ENCODE measurements at regions not wholly inside any gene's neighbourhood (a gene's known extent, or its start where the extent isn't known, plus 50 kb on each side); places are given as distances from the start of the nearest gene placed in this dataset.

DNA sequence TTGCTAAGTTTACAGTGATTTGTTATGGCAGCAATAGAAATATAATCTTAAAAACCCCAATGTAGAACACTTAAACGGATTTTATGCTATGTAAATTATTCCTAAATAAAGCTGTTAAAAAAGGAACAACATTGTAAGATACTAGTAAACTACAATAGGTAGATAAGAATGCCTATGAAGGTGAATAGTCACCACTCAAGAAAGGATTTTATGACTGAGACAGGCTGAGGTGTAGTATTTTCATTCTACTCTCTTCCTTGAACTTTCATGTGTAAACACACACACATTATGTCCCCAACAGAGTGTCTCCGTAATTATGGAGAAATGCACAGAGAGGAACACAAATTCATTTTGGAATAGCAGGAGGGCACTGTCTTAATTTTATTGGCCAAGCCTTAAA lies 183.9 kb upstream of the ST6GAL2 start:
- no peak for TF ChIP-seq SPI1 (IDR thresholded peaks at IDR 0.05; ENCODE audit: borderline replicate concordance, low read depth)
- TF ChIP-seq, protein P1, sequence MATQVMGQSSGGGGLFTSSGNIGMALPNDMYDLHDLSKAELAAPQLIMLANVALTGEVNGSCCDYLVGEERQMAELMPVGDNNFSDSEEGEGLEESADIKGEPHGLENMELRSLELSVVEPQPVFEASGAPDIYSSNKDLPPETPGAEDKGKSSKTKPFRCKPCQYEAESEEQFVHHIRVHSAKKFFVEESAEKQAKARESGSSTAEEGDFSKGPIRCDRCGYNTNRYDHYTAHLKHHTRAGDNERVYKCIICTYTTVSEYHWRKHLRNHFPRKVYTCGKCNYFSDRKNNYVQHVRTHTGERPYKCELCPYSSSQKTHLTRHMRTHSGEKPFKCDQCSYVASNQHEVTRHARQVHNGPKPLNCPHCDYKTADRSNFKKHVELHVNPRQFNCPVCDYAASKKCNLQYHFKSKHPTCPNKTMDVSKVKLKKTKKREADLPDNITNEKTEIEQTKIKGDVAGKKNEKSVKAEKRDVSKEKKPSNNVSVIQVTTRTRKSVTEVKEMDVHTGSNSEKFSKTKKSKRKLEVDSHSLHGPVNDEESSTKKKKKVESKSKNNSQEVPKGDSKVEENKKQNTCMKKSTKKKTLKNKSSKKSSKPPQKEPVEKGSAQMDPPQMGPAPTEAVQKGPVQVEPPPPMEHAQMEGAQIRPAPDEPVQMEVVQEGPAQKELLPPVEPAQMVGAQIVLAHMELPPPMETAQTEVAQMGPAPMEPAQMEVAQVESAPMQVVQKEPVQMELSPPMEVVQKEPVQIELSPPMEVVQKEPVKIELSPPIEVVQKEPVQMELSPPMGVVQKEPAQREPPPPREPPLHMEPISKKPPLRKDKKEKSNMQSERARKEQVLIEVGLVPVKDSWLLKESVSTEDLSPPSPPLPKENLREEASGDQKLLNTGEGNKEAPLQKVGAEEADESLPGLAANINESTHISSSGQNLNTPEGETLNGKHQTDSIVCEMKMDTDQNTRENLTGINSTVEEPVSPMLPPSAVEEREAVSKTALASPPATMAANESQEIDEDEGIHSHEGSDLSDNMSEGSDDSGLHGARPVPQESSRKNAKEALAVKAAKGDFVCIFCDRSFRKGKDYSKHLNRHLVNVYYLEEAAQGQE (IDR thresholded peaks at IDR 0.05; ENCODE audit: insufficient replicate concordance, low read depth), result no peak
- no peak for TF ChIP-seq POLR2AphosphoS5 (IDR thresholded peaks at IDR 0.05; ENCODE audit: low read depth)
- TF ChIP-seq, protein P2, sequence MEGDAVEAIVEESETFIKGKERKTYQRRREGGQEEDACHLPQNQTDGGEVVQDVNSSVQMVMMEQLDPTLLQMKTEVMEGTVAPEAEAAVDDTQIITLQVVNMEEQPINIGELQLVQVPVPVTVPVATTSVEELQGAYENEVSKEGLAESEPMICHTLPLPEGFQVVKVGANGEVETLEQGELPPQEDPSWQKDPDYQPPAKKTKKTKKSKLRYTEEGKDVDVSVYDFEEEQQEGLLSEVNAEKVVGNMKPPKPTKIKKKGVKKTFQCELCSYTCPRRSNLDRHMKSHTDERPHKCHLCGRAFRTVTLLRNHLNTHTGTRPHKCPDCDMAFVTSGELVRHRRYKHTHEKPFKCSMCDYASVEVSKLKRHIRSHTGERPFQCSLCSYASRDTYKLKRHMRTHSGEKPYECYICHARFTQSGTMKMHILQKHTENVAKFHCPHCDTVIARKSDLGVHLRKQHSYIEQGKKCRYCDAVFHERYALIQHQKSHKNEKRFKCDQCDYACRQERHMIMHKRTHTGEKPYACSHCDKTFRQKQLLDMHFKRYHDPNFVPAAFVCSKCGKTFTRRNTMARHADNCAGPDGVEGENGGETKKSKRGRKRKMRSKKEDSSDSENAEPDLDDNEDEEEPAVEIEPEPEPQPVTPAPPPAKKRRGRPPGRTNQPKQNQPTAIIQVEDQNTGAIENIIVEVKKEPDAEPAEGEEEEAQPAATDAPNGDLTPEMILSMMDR (IDR thresholded peaks at IDR 0.05; ENCODE audit: insufficient read depth, low read length), result no peak
- no peak for TF ChIP-seq GABPA (IDR thresholded peaks at IDR 0.05; ENCODE audit: low read depth)

DNA sequence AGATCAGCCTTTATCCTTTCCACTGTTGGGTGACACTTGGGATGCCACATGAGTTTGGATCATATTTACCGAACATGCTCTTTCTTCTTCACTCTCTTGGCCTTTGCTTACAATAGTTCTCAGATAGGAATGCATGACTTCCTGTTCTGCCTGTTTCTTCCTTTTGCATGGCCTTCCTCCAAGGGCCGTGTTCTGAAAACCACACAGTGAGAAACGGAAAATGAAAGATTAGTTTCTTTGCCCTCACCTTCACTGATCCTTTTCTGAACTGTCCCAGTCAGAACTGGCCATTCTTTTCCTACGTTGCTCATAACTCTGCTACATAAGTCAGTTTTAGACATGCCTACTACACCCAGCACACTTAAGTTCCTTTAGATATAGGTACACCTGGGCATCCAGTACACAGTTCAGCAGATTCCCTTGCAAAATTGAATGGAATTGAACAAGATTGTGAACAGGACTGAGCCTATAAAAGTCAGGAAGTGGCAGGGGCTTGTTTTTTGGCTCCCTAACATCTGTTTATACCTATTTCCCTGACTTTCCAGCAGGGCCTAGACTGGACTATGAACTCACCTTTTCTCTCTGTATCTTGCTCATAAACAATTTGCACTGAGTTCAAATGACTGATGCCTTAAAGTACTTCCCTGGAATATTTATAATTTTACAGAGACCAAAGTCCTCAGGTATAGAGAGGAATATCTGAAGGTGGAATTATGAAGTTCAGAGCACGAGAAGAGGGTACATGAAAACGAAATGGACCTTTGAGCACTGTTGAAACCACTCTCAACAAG lies 186.4 kb upstream of the ST6GAL2 start:
- no peak overlapping the region for H3K4me3 ChIP-seq (replicated peaks; ENCODE audit: insufficient read depth, low read length)
- H3K27ac ChIP-seq (replicated peaks), result no peak overlapping the region
- no peaks in the 10 kb centered on the region for H3K27me3 ChIP-seq (ENCODE audit: insufficient read depth, poor library complexity, severe bottlenecking)
- no peak for TF ChIP-seq GABPA (IDR thresholded peaks at IDR 0.05; ENCODE audit: low read depth)
- TF ChIP-seq, protein P1 (IDR thresholded peaks at IDR 0.05; ENCODE audit: insufficient replicate concordance, low read depth), result no peak
- DNase-seq (ENCODE audit: low read depth in 1 of 2, low spot score in 1 of 2), result no peak

More for the DNA sequence above, 183.9 kb upstream of the ST6GAL2 start:
- Histone ChIP-seq H3K27ac (replicated peaks) (no peak overlapping the region), H3K4me3 (replicated peaks; ENCODE audit: insufficient read depth, low read length) (no peak overlapping the region), H3K27me3 (ENCODE audit: insufficient read depth, poor library complexity, severe bottlenecking) (no peaks in the 10 kb centered on the region)
- no peak for DNase-seq (ENCODE audit: low read depth in 1 of 2, low spot score in 1 of 2)

DNA sequence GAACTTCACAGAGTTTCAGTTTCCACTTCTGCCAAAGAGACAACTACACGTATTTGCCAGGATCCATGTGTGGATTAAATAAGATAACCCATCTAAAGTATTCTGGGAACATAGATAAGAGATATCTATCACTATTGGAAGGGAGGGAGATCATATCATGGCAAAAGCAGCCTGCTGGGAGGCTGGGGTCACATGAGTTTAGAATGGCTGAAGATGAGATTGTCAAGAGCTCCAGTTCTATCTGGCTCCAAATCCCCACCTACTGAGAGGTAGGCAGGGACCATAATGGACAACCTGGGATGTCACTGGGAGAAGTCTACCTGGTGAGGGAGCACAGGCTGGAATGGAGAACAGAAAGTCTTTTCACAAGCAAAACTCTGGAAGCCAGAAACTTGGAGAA lies 192.6 kb upstream of the ST6GAL2 start:
- no peak for DNase-seq (ENCODE audit: low read depth in 1 of 2, low spot score in 1 of 2)
- Histone ChIP-seq H3K27ac (replicated peaks) (no peak overlapping the region), H3K27me3 (ENCODE audit: insufficient read depth, poor library complexity, severe bottlenecking) (no peaks in the 10 kb centered on the region), H3K4me3 (replicated peaks; ENCODE audit: insufficient read depth, low read length) (no peak overlapping the region)
- TF ChIP-seq POLR2AphosphoS5 (IDR thresholded peaks at IDR 0.05; ENCODE audit: low read depth) (no peak), GABPA (IDR thresholded peaks at IDR 0.05; ENCODE audit: low read depth) (no peak), SPI1 (IDR thresholded peaks at IDR 0.05; ENCODE audit: borderline replicate concordance, low read depth) (no peak)
- TF ChIP-seq, protein P1 (IDR thresholded peaks at IDR 0.05; ENCODE audit: insufficient replicate concordance, low read depth), result no peak
- TF ChIP-seq, protein P2 (IDR thresholded peaks at IDR 0.05; ENCODE audit: insufficient read depth, low read length), result no peak

All from HL-60 (cell line).